Ishikawa (cell line): ENCODE measurements at regions not wholly inside any gene's neighbourhood (a gene's known extent, or its start where the extent isn't known, plus 50 kb on each side); places are given as distances from the start of the nearest gene placed in this dataset.

ENCODE experiments used
- CEBPB ChIP-seq: IDR thresholded peaks from 2 replicates; pipeline ENCODE4 v1.6.1; 2012
- CREB1 ChIP-seq: IDR thresholded peaks from 2 replicates; pipeline ENCODE4 v1.6.1; 2012; ENCODE audit warnings: low read depth
- EGR1 ChIP-seq: IDR thresholded peaks from 2 replicates; pipeline ENCODE4 v1.6.1; 2012
- EP300 ChIP-seq: IDR thresholded peaks from 2 replicates; pipeline ENCODE4 v1.6.1; 2012; ENCODE audit warnings: borderline replicate concordance
- FOXM1 ChIP-seq: IDR thresholded peaks from 2 replicates; pipeline ENCODE4 v1.6.1; 2012; ENCODE audit warnings: low read depth, borderline replicate concordance
- NFIC ChIP-seq: IDR thresholded peaks from 2 replicates; pipeline ENCODE4 v1.6.1; 2012
- RAD21 ChIP-seq: IDR thresholded peaks from 2 replicates; pipeline ENCODE4 v1.6.1; 2012; ENCODE audit warnings: low read depth
- REST ChIP-seq: IDR thresholded peaks from 2 replicates; pipeline ENCODE4 v1.6.1; 2012; ENCODE audit warnings: low read depth, mild to moderate bottlenecking
- TAF1 ChIP-seq: IDR thresholded peaks from 2 replicates; pipeline ENCODE4 v1.6.1; 2012; ENCODE audit warnings: low read depth, mild to moderate bottlenecking
- TCF12 ChIP-seq: IDR thresholded peaks from 2 replicates; pipeline ENCODE4 v1.6.1; 2012; ENCODE audit warnings: low read depth
- TEAD4 ChIP-seq: IDR thresholded peaks from 2 replicates; pipeline ENCODE4 v1.6.1; 2012
- USF1 ChIP-seq: IDR thresholded peaks from 2 replicates; pipeline ENCODE4 v1.6.1; 2012
- YY1 ChIP-seq: IDR thresholded peaks from 2 replicates; pipeline ENCODE4 v1.6.1; 2012; ENCODE audit warnings: low read depth
- ZBTB7A ChIP-seq: IDR thresholded peaks from 2 replicates; pipeline ENCODE4 v1.6.1; 2012; ENCODE audit warnings: low read depth
- TF ChIP-seq, protein P1 (sequence below): IDR thresholded peaks from 2 replicates; pipeline ENCODE4 v1.6.1; 2012

DNA sequence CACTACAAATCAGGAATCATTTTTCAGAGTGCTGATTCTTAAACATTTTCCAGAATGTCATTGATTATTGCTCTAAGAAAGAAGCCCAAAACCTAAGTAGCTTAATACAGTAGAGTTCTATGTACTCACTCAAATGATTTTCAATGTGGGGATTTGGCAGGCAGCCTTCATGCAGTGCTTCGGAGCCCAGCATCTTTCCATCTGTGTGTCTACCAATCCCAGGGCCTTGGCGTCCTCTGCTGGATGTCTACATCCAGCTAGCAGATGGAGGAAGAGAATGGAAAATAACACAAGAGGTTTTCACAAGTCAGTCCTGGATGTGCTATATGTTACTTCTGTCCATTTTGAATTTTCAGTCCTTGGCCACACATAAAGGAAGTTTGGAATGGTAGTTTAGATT lies 151.8 kb downstream of the RDH14 start:
- TF ChIP-seq TEAD4 (no peak), ZBTB7A (no peak), TCF12 (no peak), CEBPB (no peak), REST (no peak), CREB1 (no peak), NFIC (no peak), FOXM1 (no peak)
- TF ChIP-seq, protein P1, sequence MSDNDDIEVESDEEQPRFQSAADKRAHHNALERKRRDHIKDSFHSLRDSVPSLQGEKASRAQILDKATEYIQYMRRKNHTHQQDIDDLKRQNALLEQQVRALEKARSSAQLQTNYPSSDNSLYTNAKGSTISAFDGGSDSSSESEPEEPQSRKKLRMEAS, result no peak

DNA sequence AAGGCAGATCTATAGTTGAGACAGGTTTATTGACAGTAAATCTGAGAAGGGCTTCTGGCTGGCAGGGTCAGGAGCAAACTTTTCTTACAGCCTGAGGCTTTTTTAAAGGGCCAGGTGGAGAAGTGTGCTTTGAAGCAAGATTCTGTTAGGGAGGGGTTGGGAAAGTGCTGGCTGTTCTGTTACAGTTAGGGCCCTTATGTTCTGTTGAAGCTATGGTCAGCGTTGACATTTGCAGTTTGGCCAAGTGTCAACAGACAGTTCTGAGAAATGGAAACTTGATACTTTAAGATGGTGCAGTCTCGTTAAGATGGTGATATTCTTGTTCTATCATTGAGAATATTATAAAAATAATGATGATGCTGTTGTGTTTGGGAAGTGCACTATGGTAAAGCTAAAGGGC lies 154.2 kb downstream of the RDH14 start:
- TF ChIP-seq USF1 (no peak), RAD21 (no peak), TCF12 (no peak), ZBTB7A (no peak), REST (no peak), TAF1 (no peak), TEAD4 (no peak), FOXM1 (no peak), YY1 (no peak), CEBPB (no peak), NFIC (no peak), EGR1 (no peak), EP300 (no peak), CREB1 (no peak)
- TF ChIP-seq, protein P1, result no peak

- TF ChIP-seq RAD21 (peak; percentile 13; the same call in 1 of the 2 replicates), ZBTB7A (no peak), TEAD4 (0 out of 2 replicates have a peak, but pooled peaks have one; percentile 18)
Measured at GRCh38 chr2:18404708-18405107, 155.7 kb downstream of the RDH14 start.

- no peak for TF ChIP-seq TEAD4
- TF ChIP-seq RAD21, result no peak
- no peak for TF ChIP-seq TCF12
- TF ChIP-seq ZBTB7A, result no peak
- no peak for TF ChIP-seq FOXM1
- TF ChIP-seq, protein P1, result no peak
- no peak for TF ChIP-seq USF1
Measured at GRCh38 chr2:18403921-18404522, 156.4 kb downstream of the RDH14 start.

DNA sequence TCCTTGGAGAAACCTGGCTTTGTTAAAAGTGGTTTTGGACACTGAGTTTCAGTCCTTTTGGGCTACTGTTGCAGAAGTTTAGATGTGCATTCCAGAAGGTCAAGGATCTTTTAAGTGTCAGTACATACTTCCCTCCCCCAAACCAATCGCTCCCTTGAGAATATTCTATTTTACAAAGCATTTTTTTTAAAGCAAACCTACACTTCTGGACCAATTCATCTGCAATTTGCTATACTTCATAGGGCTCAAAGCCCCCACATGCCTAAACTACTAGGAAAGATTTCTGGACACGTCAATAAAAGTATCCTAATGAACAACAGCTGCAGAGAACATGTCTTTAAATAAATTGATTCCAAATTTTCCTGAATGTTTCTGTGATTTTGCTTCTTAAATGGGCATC lies 157.6 kb downstream of the RDH14 start:
- TF ChIP-seq CEBPB, result no peak
- TF ChIP-seq RAD21, result no peak
- TF ChIP-seq CREB1, result no peak
- TF ChIP-seq USF1, result no peak
- no peak for TF ChIP-seq REST
- TF ChIP-seq, protein P1, result no peak
- no peak for TF ChIP-seq EGR1
- TF ChIP-seq TEAD4, result no peak
- no peak for TF ChIP-seq YY1
